Muscle layer of duodenum (tissue), 2 donors: ENCODE measurements at regions not wholly inside any gene's neighbourhood (a gene's known extent, or its start where the extent isn't known, plus 50 kb on each side); places are given as distances from the start of the nearest gene placed in this dataset.

Experiments used
- H3K27ac ChIP-seq: one replicate; pipeline ENCODE4 v1.7.0; 2013; ENCODE audit warnings: mild to moderate bottlenecking, low read length
- H3K27me3 ChIP-seq: one replicate; pipeline ENCODE4 v1.7.0; 2013; ENCODE audit warnings: low read depth, mild to moderate bottlenecking, control low read depth, low read length
- H3K36me3 ChIP-seq, 2 donors: one replicate each; pipeline ENCODE4 v1.7.0; 2013; ENCODE audit warnings: low read length in 2 of 2, control low read depth in 1 of 2, mild to moderate bottlenecking in 1 of 2; ENCODE audit not compliant: insufficient read depth in 2 of 2, control insufficient read depth in 1 of 2
- H3K4me1 ChIP-seq, 2 donors: one replicate each; pipeline ENCODE4 v1.7.0; 2013; ENCODE audit warnings: low read length in 2 of 2, mild to moderate bottlenecking in 2 of 2, control low read depth in 1 of 2, moderate library complexity in 1 of 2; ENCODE audit not compliant: insufficient read depth in 2 of 2, control insufficient read depth in 1 of 2
- H3K4me3 ChIP-seq, 2 donors: one replicate each; pipeline ENCODE4 v1.7.0; 2013; ENCODE audit warnings: low read length in 2 of 2, low read depth in 1 of 2, mild to moderate bottlenecking in 1 of 2
- H3K9me3 ChIP-seq, 2 donors: one replicate each; pipeline ENCODE4 v1.7.0; 2013; ENCODE audit warnings: low read length in 2 of 2, control low read depth in 1 of 2, mild to moderate bottlenecking in 1 of 2; ENCODE audit not compliant: control insufficient read depth in 1 of 2
- donor health status: healthy.

DNA sequence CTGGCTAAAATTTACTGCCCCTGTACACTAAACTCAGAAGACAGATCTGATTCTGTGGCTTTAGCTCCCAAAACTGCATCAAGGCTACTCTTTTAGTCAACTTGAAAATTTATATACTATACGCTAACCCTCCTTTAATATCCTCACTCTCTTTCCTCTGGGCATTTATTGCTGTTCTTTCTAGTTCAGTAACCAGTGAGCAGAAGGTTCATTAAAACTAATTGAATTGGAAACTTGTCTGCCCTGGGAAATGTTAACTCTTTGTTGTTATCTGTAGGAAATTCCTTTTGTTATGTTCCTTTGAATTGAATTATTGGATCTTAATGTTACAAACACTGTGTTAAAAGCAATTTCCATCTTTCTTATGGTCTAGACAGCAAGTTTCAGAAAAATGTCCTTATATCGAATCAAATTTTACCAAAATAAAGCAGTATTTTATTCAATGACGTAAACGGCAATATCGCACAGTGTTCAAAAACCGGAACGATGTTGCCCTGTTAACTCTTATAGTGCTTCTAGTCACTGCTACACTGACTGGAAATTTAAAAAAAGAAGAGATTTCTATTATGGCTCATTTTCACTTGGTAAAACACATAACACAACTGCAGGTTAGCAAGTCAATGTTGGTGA, 168.3 kb downstream of the NR4A2 start:
- Histone ChIP-seq H3K4me1 (no peaks in the 10 kb centered on the region), H3K27me3 (no peaks in the 10 kb centered on the region), H3K27ac (no peak overlapping the region), H3K4me3 (no peak overlapping the region), H3K9me3 (no peaks in the 10 kb centered on the region), H3K36me3 (no peaks in the 10 kb centered on the region)

DNA sequence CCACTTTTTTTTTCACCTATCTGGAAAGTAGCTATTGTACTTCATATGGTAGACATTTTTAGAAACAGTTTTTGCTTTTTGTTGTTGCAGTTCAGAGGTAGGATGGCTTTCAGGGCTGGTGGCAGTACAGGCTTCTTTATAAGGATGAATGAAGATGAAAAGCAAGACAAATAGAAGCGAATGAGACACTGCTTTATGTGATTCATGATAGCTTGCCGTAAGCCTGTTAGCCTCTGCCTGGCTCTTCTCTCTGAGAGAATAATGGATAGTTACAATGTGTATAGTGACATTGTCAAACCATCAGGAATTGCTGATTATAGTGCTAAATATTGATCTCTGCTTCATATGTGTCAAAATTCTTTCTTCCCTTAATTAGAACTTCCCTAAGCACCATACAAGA, 173.7 kb downstream of the NR4A2 start:
- no peaks in the 10 kb centered on the region for H3K4me1 ChIP-seq
- H3K4me3 ChIP-seq = no peak overlapping the region
- H3K27me3 ChIP-seq = no peaks in the 10 kb centered on the region
- H3K27ac ChIP-seq = no peak overlapping the region
- no peaks in the 10 kb centered on the region for H3K36me3 ChIP-seq
- H3K9me3 ChIP-seq = no peaks in the 10 kb centered on the region

DNA sequence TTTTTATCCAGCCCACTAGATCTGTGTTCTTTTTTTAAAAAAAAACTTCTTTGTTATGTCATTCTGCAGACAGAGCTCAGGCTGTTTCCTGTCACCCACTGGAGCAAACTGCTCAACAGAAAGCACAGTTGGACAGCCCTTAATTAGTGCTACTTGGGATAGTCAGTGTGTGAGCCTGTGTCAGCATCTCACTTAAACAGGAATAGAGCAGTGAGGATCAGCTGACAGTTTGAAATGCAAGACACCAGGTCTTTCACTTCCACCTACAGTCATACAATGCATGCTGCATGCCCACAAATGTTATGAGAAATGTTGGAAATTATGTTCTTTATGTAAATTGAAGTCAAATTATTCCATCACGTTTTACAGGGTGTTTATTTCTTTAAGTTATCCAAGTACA, 174.9 kb downstream of the NR4A2 start:
- Histone ChIP-seq H3K27ac (no peak overlapping the region), H3K9me3 (no peaks in the 10 kb centered on the region), H3K27me3 (no peaks in the 10 kb centered on the region), H3K4me3 (no peak overlapping the region), H3K36me3 (no peaks in the 10 kb centered on the region), H3K4me1 (no peaks in the 10 kb centered on the region)

DNA sequence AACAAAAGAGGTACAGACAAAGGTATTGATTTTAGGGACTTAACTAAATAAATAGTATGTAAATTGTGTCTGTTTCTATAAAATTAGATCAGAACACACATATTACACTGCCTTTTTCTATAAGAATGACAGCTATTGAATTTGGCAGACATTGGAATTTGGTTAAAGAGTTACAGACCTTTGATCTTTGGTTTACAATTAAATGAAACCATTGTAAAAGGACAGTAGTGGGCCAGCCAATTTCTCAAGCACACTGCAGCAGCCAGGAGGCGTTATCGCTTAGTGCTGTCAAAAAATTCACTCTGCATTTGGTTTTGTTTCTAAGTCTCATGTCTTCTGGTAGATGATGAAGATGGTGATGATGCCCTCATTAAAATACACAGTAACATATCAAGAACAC, 175.9 kb downstream of the NR4A2 start:
- no peaks in the 10 kb centered on the region for H3K9me3 ChIP-seq
- H3K36me3 ChIP-seq = no peaks in the 10 kb centered on the region
- no peaks in the 10 kb centered on the region for H3K4me1 ChIP-seq
- no peaks in the 10 kb centered on the region for H3K27me3 ChIP-seq
- H3K27ac ChIP-seq = no peak overlapping the region
- H3K4me3 ChIP-seq = no peak overlapping the region

DNA sequence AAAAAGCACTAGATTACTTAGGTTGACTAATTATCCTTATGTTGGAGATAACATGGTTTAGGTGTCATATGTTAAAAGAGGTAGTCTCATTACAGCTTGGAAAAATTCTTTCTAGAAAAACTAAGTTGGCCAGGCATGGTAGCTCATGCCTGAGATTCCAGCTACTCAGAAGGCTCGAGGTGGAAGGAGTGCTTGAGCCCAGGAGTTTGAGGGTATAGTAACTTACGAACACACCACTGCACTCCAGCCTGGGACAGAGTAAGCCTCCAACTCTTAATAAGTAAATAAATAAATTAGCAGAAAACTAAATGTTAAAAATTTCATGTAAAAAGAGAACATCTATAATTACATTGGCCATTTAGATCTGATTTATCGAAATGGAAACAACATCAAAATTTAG, 177.2 kb downstream of the NR4A2 start:
- no peaks in the 10 kb centered on the region for H3K4me1 ChIP-seq
- no peak overlapping the region for H3K27ac ChIP-seq
- H3K4me3 ChIP-seq = no peak overlapping the region
- H3K9me3 ChIP-seq = no peaks in the 10 kb centered on the region
- H3K36me3 ChIP-seq = no peaks in the 10 kb centered on the region
- no peaks in the 10 kb centered on the region for H3K27me3 ChIP-seq

DNA sequence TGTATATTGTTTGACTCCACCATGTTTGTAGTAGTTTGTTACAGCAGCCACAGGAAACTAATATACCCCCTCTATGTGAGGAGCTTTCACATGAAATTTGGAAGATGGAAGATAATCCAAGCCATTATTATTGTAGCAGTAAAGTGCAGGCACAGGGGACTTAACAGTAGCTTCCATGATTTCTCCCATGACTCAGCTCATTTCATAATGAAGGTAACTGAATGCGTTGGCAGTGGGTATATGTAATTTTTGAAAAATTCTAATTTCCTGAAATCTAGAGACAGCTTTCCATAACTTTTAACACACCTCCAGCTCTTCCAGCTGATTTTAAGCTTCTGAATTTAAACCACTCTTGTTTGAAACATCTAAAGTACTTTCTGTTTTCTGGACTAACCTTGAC, 181.2 kb downstream of the NR4A2 start:
- H3K27me3 ChIP-seq = no peaks in the 10 kb centered on the region
- H3K36me3 ChIP-seq = no peaks in the 10 kb centered on the region
- no peak overlapping the region for H3K4me3 ChIP-seq
- H3K4me1 ChIP-seq = no peaks in the 10 kb centered on the region
- H3K27ac ChIP-seq = no peak overlapping the region
- H3K9me3 ChIP-seq = no peaks in the 10 kb centered on the region

DNA sequence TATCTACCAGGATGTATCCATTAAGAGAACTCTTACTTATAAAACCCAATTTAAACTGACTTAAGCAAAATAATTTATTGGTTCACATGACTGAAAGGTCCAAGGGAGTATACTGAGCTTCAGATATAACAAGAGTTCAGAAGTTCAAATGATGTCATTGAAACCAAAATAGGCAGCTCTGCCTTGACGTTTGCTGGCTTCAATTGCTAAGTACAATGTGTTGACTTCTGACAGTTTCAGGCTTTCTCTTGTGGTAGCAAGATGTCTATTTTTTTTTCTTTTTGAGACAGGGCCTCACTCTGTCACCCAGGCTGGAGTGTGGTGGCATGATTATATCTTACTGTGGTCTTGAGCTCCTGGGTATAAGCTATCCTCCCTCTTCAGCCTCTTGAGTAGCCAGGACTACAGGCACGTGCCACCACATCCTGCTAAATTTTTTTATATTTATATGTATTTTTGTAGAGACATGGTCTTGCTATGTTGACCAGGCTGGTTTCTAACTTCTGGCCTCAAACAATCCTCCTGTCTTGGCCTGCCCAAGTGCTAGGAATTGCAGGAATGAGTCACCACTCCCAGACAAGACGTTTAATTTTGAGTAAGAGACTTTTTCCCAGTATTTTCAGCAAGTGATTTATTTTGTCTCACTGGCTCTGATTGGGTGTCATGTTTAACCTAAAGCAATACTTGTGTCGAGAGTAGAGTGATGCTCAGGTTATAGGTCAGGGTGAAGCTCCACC, 184.8 kb downstream of the NR4A2 start:
- H3K4me1 ChIP-seq = no peaks in the 10 kb centered on the region
- no peaks in the 10 kb centered on the region for H3K9me3 ChIP-seq
- H3K27me3 ChIP-seq = no peaks in the 10 kb centered on the region
- H3K27ac ChIP-seq = no peak overlapping the region
- no peaks in the 10 kb centered on the region for H3K36me3 ChIP-seq
- no peak overlapping the region for H3K4me3 ChIP-seq

DNA sequence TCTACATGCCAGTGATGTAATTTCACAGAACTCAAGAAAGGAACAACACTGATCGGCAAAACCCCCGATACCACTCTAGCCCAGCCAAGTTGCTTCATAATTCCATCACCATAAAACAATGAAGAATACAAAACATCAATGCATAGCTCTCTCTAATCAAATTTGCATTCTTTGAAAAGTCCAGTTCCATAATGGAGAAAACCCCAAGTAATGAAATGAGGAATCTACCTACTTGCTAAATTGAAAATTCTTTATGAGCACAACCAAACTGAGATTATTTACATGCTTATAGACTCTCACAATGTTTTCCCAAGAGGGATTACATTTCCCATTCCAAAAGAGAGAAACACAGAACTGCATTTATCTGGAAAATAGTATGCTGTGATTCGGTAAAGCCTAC, 186.5 kb downstream of the NR4A2 start:
- no peaks in the 10 kb centered on the region for H3K9me3 ChIP-seq
- no peaks in the 10 kb centered on the region for H3K36me3 ChIP-seq
- H3K27ac ChIP-seq = no peak overlapping the region
- no peaks in the 10 kb centered on the region for H3K27me3 ChIP-seq
- no peaks in the 10 kb centered on the region for H3K4me1 ChIP-seq
- H3K4me3 ChIP-seq = no peak overlapping the region

DNA sequence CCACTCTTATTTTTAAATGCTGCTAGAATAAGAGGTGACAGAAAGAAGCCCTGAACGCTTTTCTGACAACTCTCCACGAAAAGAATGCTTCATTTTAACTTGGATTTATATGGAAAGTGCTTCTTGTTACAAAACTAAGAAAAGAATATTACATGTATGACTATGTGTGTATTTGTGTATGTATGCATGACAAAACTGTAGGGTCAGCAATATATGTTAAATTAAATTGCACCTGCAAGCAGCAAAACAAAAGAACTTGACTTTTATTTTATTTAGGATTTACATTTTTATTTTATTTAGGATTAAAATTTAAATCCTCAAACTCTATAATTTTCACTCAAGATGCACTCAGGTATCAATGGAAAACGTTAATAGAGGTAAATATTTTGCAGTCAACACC, 187.1 kb downstream of the NR4A2 start:
- Histone ChIP-seq H3K27me3 (no peaks in the 10 kb centered on the region), H3K36me3 (no peaks in the 10 kb centered on the region), H3K4me3 (no peak overlapping the region), H3K4me1 (no peaks in the 10 kb centered on the region), H3K27ac (no peak overlapping the region), H3K9me3 (no peaks in the 10 kb centered on the region)

DNA sequence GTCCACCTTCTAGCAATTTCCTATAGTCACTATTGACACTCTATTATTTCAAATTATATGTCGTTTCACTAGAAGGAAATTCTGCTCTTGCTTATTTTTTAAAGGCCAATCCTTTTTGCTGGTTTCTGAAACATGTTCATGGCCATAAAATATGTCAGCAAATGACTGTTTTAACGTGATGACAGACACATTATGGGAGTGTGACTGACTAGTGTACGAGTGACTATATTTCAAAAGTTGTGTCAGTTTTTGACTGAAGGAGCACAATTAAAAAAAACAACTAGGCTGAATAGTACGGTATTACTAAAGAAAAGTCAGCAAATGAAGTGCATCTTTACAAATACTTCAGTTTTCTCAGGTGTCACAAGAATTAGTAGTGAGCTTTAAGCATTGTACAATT, 196.0 kb downstream of the NR4A2 start:
- H3K4me1 ChIP-seq = no peaks in the 10 kb centered on the region
- no peaks in the 10 kb centered on the region for H3K36me3 ChIP-seq
- no peak overlapping the region for H3K27ac ChIP-seq
- no peak overlapping the region for H3K4me3 ChIP-seq
- H3K9me3 ChIP-seq = peaks cover 0 to 4% of the 10 kb centered on the region in 2 donors
- H3K27me3 ChIP-seq = no peaks in the 10 kb centered on the region

DNA sequence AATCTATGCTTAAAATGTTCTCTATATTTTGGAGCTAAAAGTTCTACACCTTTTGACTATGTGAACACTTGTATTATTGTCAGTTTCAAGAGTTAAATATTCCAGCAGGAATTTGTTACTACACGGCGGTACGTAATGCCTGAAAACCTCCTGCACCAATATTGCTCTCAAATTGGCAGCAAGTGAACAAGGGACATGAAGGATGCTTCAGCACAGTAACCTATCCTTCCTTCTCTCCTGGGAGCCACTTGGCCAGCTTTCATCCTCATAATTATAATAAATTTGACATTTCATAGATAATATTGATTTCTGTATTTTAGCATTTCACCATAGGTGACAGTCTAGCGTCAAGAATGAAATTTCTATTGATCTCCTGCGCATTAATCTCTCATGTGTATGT, 197.6 kb downstream of the NR4A2 start:
- Histone ChIP-seq H3K4me1 (no peaks in the 10 kb centered on the region), H3K27ac (no peak overlapping the region)

DNA sequence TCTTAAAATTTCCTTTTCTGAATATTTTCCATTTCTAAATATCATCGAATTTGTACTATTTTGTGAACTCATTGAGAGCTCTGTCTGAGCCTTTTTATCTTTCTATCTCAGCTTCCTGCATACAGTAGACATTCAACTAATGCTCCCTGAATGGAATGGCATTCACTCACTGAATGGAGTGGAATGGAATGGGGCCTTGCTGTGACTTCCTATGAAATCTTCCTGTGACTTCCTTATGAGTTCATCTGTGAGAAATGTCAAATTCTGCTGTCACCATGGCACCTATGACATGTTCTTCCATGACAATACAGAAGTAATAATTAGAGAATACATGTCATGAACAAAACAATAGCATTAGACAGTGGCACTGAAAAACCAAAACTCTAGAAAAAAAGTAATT, 199.6 kb downstream of the NR4A2 start:
- no peak overlapping the region for H3K27ac ChIP-seq
- H3K4me1 ChIP-seq = no peaks in the 10 kb centered on the region
- no peak overlapping the region for H3K4me3 ChIP-seq
- H3K27me3 ChIP-seq = no peaks in the 10 kb centered on the region
- H3K9me3 ChIP-seq = no peaks in the 10 kb centered on the region
- H3K36me3 ChIP-seq = no peaks in the 10 kb centered on the region

More for the DNA sequence above, 197.6 kb downstream of the NR4A2 start:
- Histone ChIP-seq H3K36me3 (no peaks in the 10 kb centered on the region), H3K4me3 (no peak overlapping the region), H3K9me3 (no peaks in the 10 kb centered on the region), H3K27me3 (no peaks in the 10 kb centered on the region)
